Forelimb muscle (tissue), 1 donor: ENCODE measurements at regions not wholly inside any gene's neighbourhood (a gene's known extent, or its start where the extent isn't known, plus 50 kb on each side); places are given as distances from the start of the nearest gene placed in this dataset.

Experiments used
- DNase-seq: peaks from one replicate; pipeline ENCODE4 v3.0.0-alpha.2; 2013; ENCODE audit warnings: low read depth

- DNase-seq = no peak
Measured at GRCh38 chr15:47443839-47444238, 273.5 kb upstream of the SEMA6D start.

GRCh38 chr15:47445723-47446392 is 271.4 kb upstream of the SEMA6D start:
- no peak for DNase-seq

- DNase-seq = no peak
Measured at GRCh38 chr15:47460795-47461573, 256.3 kb upstream of the SEMA6D start.

GRCh38 chr15:47461652-47462141 is 255.6 kb upstream of the SEMA6D start:
- no peak for DNase-seq

GRCh38 chr15:47466357-47466756 is 250.9 kb upstream of the SEMA6D start:
- DNase-seq = no peak

GRCh38 chr15:47470983-47471382 is 246.3 kb upstream of the SEMA6D start:
- no peak for DNase-seq

- DNase-seq = no peak
Measured at GRCh38 chr15:47473106-47473725, 244.1 kb upstream of the SEMA6D start.

GRCh38 chr15:47473832-47474231 is 243.5 kb upstream of the SEMA6D start:
- DNase-seq = peak; percentile 83

GRCh38 chr15:47475336-47475735 is 242.0 kb upstream of the SEMA6D start:
- no peak for DNase-seq

- DNase-seq = no peak
Measured at GRCh38 chr15:47477341-47477740, 240.0 kb upstream of the SEMA6D start.

- DNase-seq = no peak
Measured at GRCh38 chr15:47484059-47484458, 233.2 kb upstream of the SEMA6D start.

GRCh38 chr15:47484997-47485396 is 232.3 kb upstream of the SEMA6D start:
- no peak for DNase-seq

- no peak for DNase-seq
Measured at GRCh38 chr15:47485419-47485818, 231.9 kb upstream of the SEMA6D start.

- peak; percentile 60 for DNase-seq
Measured at GRCh38 chr15:47486040-47486439, 231.3 kb upstream of the SEMA6D start.

- DNase-seq = no peak
Measured at GRCh38 chr15:47492195-47492594, 225.1 kb upstream of the SEMA6D start.

GRCh38 chr15:47493357-47494247 is 223.7 kb upstream of the SEMA6D start:
- no peak for DNase-seq

- no peak for DNase-seq
Measured at GRCh38 chr15:47496343-47497185, 220.7 kb upstream of the SEMA6D start.

GRCh38 chr15:47500842-47501241 is 216.5 kb upstream of the SEMA6D start:
- DNase-seq = no peak

GRCh38 chr15:47502041-47502440 is 215.3 kb upstream of the SEMA6D start:
- no peak for DNase-seq

GRCh38 chr15:47503876-47504275 is 213.4 kb upstream of the SEMA6D start:
- no peak for DNase-seq
